ENCODE measurements at regions not wholly inside any gene's neighbourhood (a gene's known extent, or its start where the extent isn't known, plus 50 kb on each side); places are given as distances from the start of the nearest gene placed in this dataset.

DNA sequence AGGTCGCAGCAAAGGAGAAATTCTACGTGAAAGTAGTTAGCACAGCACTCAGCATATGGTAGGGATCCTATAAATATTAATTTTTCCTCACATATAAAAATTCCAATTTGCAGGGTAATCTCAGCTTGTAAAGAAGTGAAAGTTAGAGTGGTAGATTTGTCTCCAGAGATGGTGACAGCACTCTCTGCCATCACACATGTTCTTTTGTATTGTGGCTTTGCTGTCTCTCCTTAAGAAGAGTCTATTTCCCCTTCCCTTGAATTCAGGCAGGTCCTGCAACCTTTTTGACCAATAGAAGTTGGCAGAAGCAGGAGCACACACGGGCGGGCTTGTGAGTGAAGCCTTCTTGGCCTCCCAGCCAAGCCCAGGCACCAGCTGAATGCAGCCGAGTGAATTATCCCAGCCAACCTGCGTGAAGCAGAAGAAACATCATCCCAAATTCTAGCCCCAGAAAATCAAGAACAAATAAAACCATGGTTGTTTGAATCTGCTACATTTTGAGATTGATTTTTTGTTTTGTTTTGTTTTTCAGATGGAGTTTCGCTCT, 107.8 kb upstream of the COPS8 start (continued):
- TF ChIP-seq RBBP5 (IDR thresholded peaks at IDR 0.05; ENCODE audit: borderline replicate concordance, low read depth, low read length) (no peak), EP300 (IDR thresholded peaks at IDR 0.05; ENCODE audit: borderline replicate concordance in 1 of 2, low read depth in 2 of 2, low read length in 2 of 2) (no peak)

All from H1 (cell line).